C4-2B (cell line): ENCODE measurements at regions not wholly inside any gene's neighbourhood (a gene's known extent, or its start where the extent isn't known, plus 50 kb on each side); places are given as distances from the start of the nearest gene placed in this dataset.
"Not testable (repeated sequence)": the region's sequence is repeated elsewhere in the genome, so short reads cannot be mapped to it uniquely, and the experiment has no call there.

Experiments
- H3K27ac ChIP-seq: fragments of 450-650 bp; 2 replicates; pipeline ENCODE4 v1.5.1; 2017
- ZFX ChIP-seq: fragments of 450-650 bp; IDR thresholded peaks from 2 replicates; pipeline ENCODE4 v1.6.1; 2017
- TF ChIP-seq, protein P1 (sequence below): fragments of 450-650 bp; conservative IDR thresholded peaks from 2 replicates; pipeline ENCODE4 v1.5.1; 2017; ENCODE audit warnings: mild to moderate bottlenecking

DNA sequence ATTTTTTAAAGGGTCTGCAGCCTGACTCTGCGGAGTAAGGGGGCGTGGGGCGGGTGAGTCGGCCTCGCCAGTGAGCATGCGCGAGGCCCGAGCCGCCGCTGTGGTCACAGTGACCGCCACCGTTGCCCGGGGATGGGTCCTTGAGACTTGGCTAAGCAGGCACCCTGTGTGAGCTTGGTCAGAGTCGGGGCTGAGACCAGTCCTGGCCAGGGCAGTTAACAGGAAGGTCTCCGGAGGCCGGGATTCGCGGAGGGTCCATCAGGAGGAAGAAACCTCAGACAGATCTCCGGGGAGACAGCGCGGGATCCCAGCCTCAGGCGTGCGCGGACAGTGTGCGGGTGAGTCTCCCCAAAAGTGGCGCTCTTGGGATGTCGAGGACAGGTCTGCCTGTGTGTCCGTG is 1384.4 kb upstream of the PCDH10 start:
- TF ChIP-seq, protein P1, sequence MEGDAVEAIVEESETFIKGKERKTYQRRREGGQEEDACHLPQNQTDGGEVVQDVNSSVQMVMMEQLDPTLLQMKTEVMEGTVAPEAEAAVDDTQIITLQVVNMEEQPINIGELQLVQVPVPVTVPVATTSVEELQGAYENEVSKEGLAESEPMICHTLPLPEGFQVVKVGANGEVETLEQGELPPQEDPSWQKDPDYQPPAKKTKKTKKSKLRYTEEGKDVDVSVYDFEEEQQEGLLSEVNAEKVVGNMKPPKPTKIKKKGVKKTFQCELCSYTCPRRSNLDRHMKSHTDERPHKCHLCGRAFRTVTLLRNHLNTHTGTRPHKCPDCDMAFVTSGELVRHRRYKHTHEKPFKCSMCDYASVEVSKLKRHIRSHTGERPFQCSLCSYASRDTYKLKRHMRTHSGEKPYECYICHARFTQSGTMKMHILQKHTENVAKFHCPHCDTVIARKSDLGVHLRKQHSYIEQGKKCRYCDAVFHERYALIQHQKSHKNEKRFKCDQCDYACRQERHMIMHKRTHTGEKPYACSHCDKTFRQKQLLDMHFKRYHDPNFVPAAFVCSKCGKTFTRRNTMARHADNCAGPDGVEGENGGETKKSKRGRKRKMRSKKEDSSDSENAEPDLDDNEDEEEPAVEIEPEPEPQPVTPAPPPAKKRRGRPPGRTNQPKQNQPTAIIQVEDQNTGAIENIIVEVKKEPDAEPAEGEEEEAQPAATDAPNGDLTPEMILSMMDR: no peak
- no peak for TF ChIP-seq ZFX
- H3K27ac ChIP-seq: no peak overlapping the region

DNA sequence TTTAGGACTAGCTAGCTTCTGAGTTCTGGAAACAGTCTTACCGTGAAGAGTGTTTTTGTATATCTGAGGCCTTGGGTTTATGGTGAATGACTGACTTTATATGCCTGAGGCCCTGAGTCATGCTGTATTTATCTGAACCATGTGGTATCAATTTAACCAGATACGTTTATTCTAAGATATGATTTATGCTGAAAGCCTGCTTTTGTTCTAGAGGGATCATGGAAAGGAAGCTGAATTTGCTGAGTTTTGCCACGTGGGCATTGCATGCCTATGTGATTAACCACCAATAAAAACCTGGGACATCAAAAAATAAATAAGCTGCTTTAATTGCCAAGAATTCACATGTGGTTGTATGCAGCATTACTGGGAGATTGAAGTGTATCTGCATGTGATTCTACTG is 1374.7 kb upstream of the PCDH10 start:
- H3K27ac ChIP-seq: not testable (repeated sequence)

DNA sequence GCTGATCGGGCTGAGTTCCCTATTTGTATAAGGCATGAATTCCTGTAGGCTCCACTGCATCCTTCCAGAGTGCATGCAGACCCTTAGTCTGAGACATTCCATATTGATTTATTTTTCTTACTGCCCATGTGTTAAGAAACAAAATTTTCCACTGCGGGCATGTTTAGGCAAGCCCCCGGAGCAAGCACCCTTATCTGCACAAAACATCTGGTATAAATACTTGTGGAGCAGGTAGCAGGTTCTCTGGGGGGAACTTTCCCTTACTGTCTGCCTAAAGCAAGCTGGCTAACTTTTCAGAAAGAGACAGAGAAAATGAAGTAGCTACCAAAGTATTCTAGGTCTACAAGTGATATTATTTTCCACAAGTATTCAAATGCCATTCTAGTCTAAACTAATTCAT is 1338.5 kb upstream of the PCDH10 start:
- not testable (repeated sequence) for H3K27ac ChIP-seq
